SU-DHL-6 (cell line): ENCODE measurements at regions not wholly inside any gene's neighbourhood (a gene's known extent, or its start where the extent isn't known, plus 50 kb on each side); places are given as distances from the start of the nearest gene placed in this dataset.

ENCODE experiments used
- H2AFZ ChIP-seq: fragments of 200-600 bp; sonication (generic); 2 replicates; pipeline ENCODE4 v1.6.1; 2014; ENCODE audit warnings: low read depth, mild to moderate bottlenecking, moderate library complexity, mixed read lengths, antibody characterized with exemption, low read length; ENCODE audit not compliant: severe bottlenecking
- H3F3A ChIP-seq: fragments of 200-600 bp; shearing (Covaris generic); 2 replicates; pipeline ENCODE4 v1.6.0; 2016; ENCODE audit warnings: antibody characterized with exemption, mild to moderate bottlenecking; ENCODE audit not compliant: insufficient read depth
- H3K27ac ChIP-seq: fragments of 200-600 bp; sonication (generic); 2 replicates; pipeline ENCODE4 v1.5.1; 2016; ENCODE audit warnings: low read depth, mild to moderate bottlenecking, low read length, moderate library complexity, mixed read lengths
- H3K27me3 ChIP-seq: fragments of 200-600 bp; sonication (generic), shearing (Covaris generic); 2 replicates; pipeline ENCODE4 v1.6.0; 2014; ENCODE audit warnings: mild to moderate bottlenecking, low read length
- H3K36me3 ChIP-seq: fragments of 200-600 bp; sonication (generic); 2 replicates; pipeline ENCODE4 v1.6.1; 2014; ENCODE audit warnings: mild to moderate bottlenecking, low read length, mixed read lengths
- H3K4me2 ChIP-seq: fragments of 300-600, 200-600 bp; shearing (Covaris generic), sonication (generic); 2 replicates; pipeline ENCODE4 v1.6.0; 2014; ENCODE audit warnings: low read length, low read depth, mild to moderate bottlenecking; ENCODE audit not compliant: poor library complexity, severe bottlenecking
- H3K4me3 ChIP-seq: fragments of 200-600 bp; sonication (generic); 2 replicates; pipeline ENCODE4 v1.5.1; 2014; ENCODE audit warnings: antibody characterized with exemption, low read length, mild to moderate bottlenecking, mixed read lengths; ENCODE audit not compliant: insufficient read depth, poor library complexity, severe bottlenecking
- H3K79me2 ChIP-seq: fragments of 200-600 bp; sonication (generic); 2 replicates; pipeline ENCODE4 v1.6.1; 2014; ENCODE audit warnings: mild to moderate bottlenecking, low read length, moderate library complexity; ENCODE audit not compliant: insufficient read depth
- H3K9ac ChIP-seq: fragments of 200-600 bp; sonication (generic); 2 replicates; pipeline ENCODE4 v1.7.0; 2014; ENCODE audit warnings: mild to moderate bottlenecking, low read length
- H3K9me2 ChIP-seq: fragments of 200-600 bp; sonication (generic); replicated peaks from 2 replicates; pipeline ENCODE4 v1.6.1; 2014; ENCODE audit warnings: low read length; ENCODE audit not compliant: insufficient read depth
- H3K9me3 ChIP-seq: fragments of 200-600 bp; sonication (generic); 2 replicates; pipeline ENCODE4 v1.6.1; 2014; ENCODE audit warnings: low read length, mixed read lengths; ENCODE audit not compliant: insufficient read depth
- H4K20me1 ChIP-seq: fragments of 200-600 bp; sonication (generic); 2 replicates; pipeline ENCODE4 v1.6.1; 2014; ENCODE audit warnings: low read depth, mild to moderate bottlenecking, antibody characterized with exemption, low read length, moderate library complexity, mixed read lengths
- EZH2phosphoT487 ChIP-seq: fragments of 200-600 bp; sonication (generic), shearing (Covaris generic); conservative IDR thresholded peaks from 2 replicates; pipeline ENCODE4 v1.6.1; 2018; ENCODE audit warnings: mild to moderate bottlenecking, antibody characterized with exemption, low read length, moderate library complexity, mixed read lengths
- TF ChIP-seq, protein P1 (sequence below): fragments of 200-600 bp; sonication (generic); IDR thresholded peaks from one replicate; pipeline ENCODE4 v1.5.1; 2017; ENCODE audit warnings: antibody characterized with exemption, mild to moderate bottlenecking, low read length, moderate library complexity; ENCODE audit not compliant: insufficient read depth, poor library complexity, severe bottlenecking

DNA sequence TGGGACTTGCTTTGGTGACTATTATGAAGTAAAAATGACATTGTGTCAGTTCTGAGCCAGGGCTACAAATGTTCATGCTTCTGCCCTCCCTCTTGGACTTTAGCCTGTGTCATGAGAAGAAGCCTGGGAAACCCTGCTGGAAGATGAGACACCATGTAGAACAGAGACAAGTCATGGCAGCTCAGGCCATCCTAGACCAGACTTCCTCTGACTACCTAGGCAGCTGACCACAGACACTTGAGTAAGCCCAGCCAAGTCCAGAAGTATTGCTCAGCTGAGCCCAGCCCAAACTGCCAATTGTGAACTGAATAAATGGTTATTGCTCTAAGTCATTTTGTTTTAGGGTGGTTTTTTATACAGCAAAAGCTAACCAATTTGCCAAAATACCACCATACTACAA lies 467.6 kb upstream of the CNKSR2 start:
- Histone ChIP-seq H3K4me2 (no peak overlapping the region), H4K20me1 (no peaks in the 10 kb centered on the region), H3K9me2 (no peaks in the 10 kb centered on the region), H3F3A (no peaks in the 10 kb centered on the region), H3K27ac (no peak overlapping the region), H3K79me2 (no peaks in the 10 kb centered on the region), H3K36me3 (no peaks in the 10 kb centered on the region), H3K9ac (no peak overlapping the region), H3K27me3 (no peaks in the 10 kb centered on the region), H3K4me3 (no peak overlapping the region), H3K9me3 (no peaks in the 10 kb centered on the region), H2AFZ (no peak overlapping the region)
- TF ChIP-seq, protein P1, sequence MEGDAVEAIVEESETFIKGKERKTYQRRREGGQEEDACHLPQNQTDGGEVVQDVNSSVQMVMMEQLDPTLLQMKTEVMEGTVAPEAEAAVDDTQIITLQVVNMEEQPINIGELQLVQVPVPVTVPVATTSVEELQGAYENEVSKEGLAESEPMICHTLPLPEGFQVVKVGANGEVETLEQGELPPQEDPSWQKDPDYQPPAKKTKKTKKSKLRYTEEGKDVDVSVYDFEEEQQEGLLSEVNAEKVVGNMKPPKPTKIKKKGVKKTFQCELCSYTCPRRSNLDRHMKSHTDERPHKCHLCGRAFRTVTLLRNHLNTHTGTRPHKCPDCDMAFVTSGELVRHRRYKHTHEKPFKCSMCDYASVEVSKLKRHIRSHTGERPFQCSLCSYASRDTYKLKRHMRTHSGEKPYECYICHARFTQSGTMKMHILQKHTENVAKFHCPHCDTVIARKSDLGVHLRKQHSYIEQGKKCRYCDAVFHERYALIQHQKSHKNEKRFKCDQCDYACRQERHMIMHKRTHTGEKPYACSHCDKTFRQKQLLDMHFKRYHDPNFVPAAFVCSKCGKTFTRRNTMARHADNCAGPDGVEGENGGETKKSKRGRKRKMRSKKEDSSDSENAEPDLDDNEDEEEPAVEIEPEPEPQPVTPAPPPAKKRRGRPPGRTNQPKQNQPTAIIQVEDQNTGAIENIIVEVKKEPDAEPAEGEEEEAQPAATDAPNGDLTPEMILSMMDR = no peak
- TF ChIP-seq EZH2phosphoT487 = no peak

DNA sequence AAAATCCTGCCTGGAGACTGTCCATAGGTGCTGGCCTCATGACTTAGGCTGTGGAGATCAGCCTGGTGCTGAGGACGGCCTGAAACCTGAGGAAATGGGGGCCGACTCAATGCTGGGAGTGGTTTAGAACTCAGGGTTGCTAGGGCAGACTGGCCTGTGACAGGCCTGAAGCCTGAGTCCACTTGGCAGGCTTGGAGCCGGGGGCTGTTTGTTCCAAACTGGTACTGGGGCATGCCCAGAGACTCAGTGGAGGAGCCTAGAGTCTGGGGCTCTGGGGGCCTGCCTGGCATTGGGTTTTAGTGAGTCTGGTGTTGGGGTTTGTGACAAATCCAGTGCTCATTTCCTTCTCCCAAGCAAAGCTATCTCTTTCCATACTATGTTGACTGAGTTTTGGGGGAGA lies 489.7 kb upstream of the CNKSR2 start:
- Histone ChIP-seq H3K4me2 (no peak overlapping the region), H3K9me3 (no peaks in the 10 kb centered on the region), H3K4me3 (no peak overlapping the region), H3K27me3 (no peaks in the 10 kb centered on the region), H3K9ac (no peak overlapping the region), H3K27ac (no peak overlapping the region), H3K36me3 (no peaks in the 10 kb centered on the region), H4K20me1 (no peaks in the 10 kb centered on the region), H3F3A (no peaks in the 10 kb centered on the region), H2AFZ (no peak overlapping the region), H3K9me2 (no peaks in the 10 kb centered on the region), H3K79me2 (no peaks in the 10 kb centered on the region)
- TF ChIP-seq, protein P1 = no peak
- no peak for TF ChIP-seq EZH2phosphoT487

DNA sequence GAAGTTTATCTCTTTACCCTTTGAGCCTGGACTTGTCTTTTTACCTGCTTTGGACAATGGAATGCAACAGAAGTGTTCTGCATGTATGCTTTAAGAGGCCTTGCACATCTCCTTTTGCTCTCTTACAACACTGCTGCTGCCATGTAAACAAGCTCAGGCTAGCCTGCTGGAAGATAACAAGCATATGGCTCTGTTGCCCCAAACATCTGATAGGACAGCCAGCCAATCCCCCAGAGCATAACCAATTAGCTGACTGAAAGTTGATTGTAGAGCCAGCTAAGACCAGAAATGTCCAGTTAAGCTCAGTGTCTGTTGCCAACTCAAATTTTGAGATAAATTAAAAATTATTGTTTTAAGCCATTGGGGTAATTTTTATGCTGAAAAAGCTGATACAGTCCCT lies 510.6 kb upstream of the CNKSR2 start:
- H2AFZ ChIP-seq = no peak overlapping the region
- no peaks in the 10 kb centered on the region for H3K27me3 ChIP-seq
- no peaks in the 10 kb centered on the region for H3K9me3 ChIP-seq
- no peak overlapping the region for H3K4me2 ChIP-seq
- no peaks in the 10 kb centered on the region for H3K36me3 ChIP-seq
- no peaks in the 10 kb centered on the region for H4K20me1 ChIP-seq
- H3K9me2 ChIP-seq = no peaks in the 10 kb centered on the region
- H3K27ac ChIP-seq = no peak overlapping the region
- no peaks in the 10 kb centered on the region for H3F3A ChIP-seq
- TF ChIP-seq, protein P1 = no peak
- no peak for TF ChIP-seq EZH2phosphoT487
- no peak overlapping the region for H3K9ac ChIP-seq
- H3K4me3 ChIP-seq = no peak overlapping the region
- no peaks in the 10 kb centered on the region for H3K79me2 ChIP-seq
